Endothelial cell of umbilical vein (primary cell): ENCODE measurements at regions not wholly inside any gene's neighbourhood (a gene's known extent, or its start where the extent isn't known, plus 50 kb on each side); places are given as distances from the start of the nearest gene placed in this dataset.

Experiments
- BruUV-seq: library from RNA; stranded (reverse); fragments of 400-500 nt; replicated peaks from 2 replicates; lab custom pipeline; 2021; lab: Mats Ljungman, UMichigan
- CTCF ChIA-PET: fragments of 300-600, 350-600 bp; sonication (Branson Sonifier 250); formaldehyde crosslinking; loops from one replicate; lab custom pipeline; 2021; ENCODE audit warnings: antibody characterized with exemption, inconsistent platforms; lab: Charles Lee
- POLR2A ChIA-PET: fragments of 300-600, 350-600 bp; sonication (Branson Sonifier 250); formaldehyde crosslinking; loops from one replicate; lab custom pipeline; 2021; ENCODE audit warnings: antibody characterized with exemption, inconsistent platforms; lab: Charles Lee
- DNase-seq: peaks from one replicate; pipeline ENCODE4 v3.0.0-alpha.2; 2011; ENCODE audit warnings: low read depth, low spot score
- FAIRE-seq: peaks from 2 replicates; lab custom pipeline; 2011; peaks lifted over from hg19 to GRCh38; lab: Jason Lieb, UNC
- H2AFZ ChIP-seq: 2 replicates; pipeline ENCODE4 v1.6.0; 2012; ENCODE audit warnings: low read depth, low read length, control low read depth, inconsistent platforms
- H3K27ac ChIP-seq: 2 replicates; pipeline ENCODE4 v1.5.1; 2011; ENCODE audit warnings: low read depth, mild to moderate bottlenecking, control low read depth, low read length, moderate library complexity; ENCODE audit not compliant: insufficient read depth
- H3K27me3 ChIP-seq, 2 experiments: 2 replicates each; pipeline versions ENCODE4 v1.6.0 to v1.6.1; 2011; ENCODE audit warnings: low read length in 2 of 2, mixed read lengths in 1 of 2; ENCODE audit not compliant: control insufficient read depth in 2 of 2, insufficient read depth in 2 of 2
- H3K36me3 ChIP-seq, 2 experiments: 2 replicates in 1 of 2; 3 replicates in 1 of 2; pipeline ENCODE4 v1.5.1; 2011; ENCODE audit warnings: low read length in 2 of 2, mild to moderate bottlenecking in 1 of 2, moderate library complexity in 1 of 2; ENCODE audit not compliant: control insufficient read depth in 2 of 2, insufficient read depth in 2 of 2; ENCODE audit errors: extremely low read depth in 1 of 2
- H3K4me1 ChIP-seq: 3 replicates; pipeline ENCODE4 v1.5.1; 2011; ENCODE audit warnings: mild to moderate bottlenecking, low read length; ENCODE audit not compliant: control insufficient read depth, insufficient read depth; ENCODE audit errors: extremely low read depth
- H3K4me2 ChIP-seq: 2 replicates; pipeline ENCODE4 v1.6.1; 2011; ENCODE audit warnings: low read length, control low read depth, mixed read lengths; ENCODE audit not compliant: insufficient read depth
- H3K4me3 ChIP-seq, 3 experiments: fragments of 200-600 bp in 1 of 3; sonication (generic), shearing (Covaris generic) in 1 of 3; replicated peaks in 1 of 3; 2 replicates each; pipeline ENCODE4 v1.5.1; 2011 to 2016; ENCODE audit warnings: control low read depth in 3 of 3, low read length in 3 of 3, mild to moderate bottlenecking in 2 of 3, inconsistent platforms in 1 of 3, low read depth in 1 of 3, moderate library complexity in 1 of 3; ENCODE audit not compliant: insufficient read depth in 1 of 3
- H3K79me2 ChIP-seq: 2 replicates; pipeline ENCODE4 v1.6.0; 2012; ENCODE audit warnings: low read length, inconsistent platforms; ENCODE audit not compliant: control insufficient read depth, insufficient read depth
- H3K9ac ChIP-seq: replicated peaks from 2 replicates; pipeline ENCODE3; 2011; ENCODE audit warnings: low read length, control low read depth; ENCODE audit not compliant: insufficient read depth; ENCODE audit errors: extremely low read depth
- H3K9me1 ChIP-seq: replicated peaks from 3 replicates; pipeline ENCODE4 v1.6.0; 2011; ENCODE audit warnings: mild to moderate bottlenecking, low read length; ENCODE audit not compliant: control insufficient read depth, insufficient read depth; ENCODE audit errors: extremely low read depth
- H3K9me3 ChIP-seq: replicated peaks from 2 replicates; pipeline ENCODE4 v1.5.1; 2012; ENCODE audit warnings: low read length, inconsistent platforms; ENCODE audit not compliant: control insufficient read depth, insufficient read depth
- H4K20me1 ChIP-seq: replicated peaks from 2 replicates; pipeline ENCODE3; 2011; ENCODE audit warnings: mild to moderate bottlenecking, low read length; ENCODE audit not compliant: control insufficient read depth, insufficient read depth; ENCODE audit errors: extremely low read depth
- CTCF ChIP-seq, 2 donors: IDR thresholded peaks; 1 replicate in 1 of 2; 2 replicates in 1 of 2; pipeline ENCODE4 v1.5.1; 2011; ENCODE audit warnings: low read length in 2 of 2, mild to moderate bottlenecking in 2 of 2, moderate library complexity in 2 of 2, control low read depth in 1 of 2, inconsistent platforms in 1 of 2, low read depth in 1 of 2; ENCODE audit not compliant: insufficient read depth in 1 of 2; ENCODE audit errors: extremely low read depth in 1 of 2
- EZH2 ChIP-seq: IDR thresholded peaks from 2 replicates; pipeline ENCODE4 v1.6.1; 2012; ENCODE audit warnings: borderline replicate concordance, low read depth, mild to moderate bottlenecking, moderate library complexity, low read length, inconsistent platforms; ENCODE audit not compliant: severe bottlenecking
- FOS ChIP-seq: IDR thresholded peaks from 2 replicates; pipeline ENCODE4 v1.6.1; 2011; ENCODE audit warnings: mild to moderate bottlenecking, low read length, moderate library complexity, borderline replicate concordance; ENCODE audit not compliant: insufficient read depth
- GATA2 ChIP-seq: IDR thresholded peaks from 2 replicates; pipeline ENCODE4 v1.7.0; 2011; ENCODE audit warnings: low read depth, mild to moderate bottlenecking, moderate library complexity, mixed read lengths, low read length; ENCODE audit not compliant: insufficient read length, insufficient read depth
- JUN ChIP-seq: IDR thresholded peaks from 2 replicates; pipeline ENCODE4 v1.6.1; 2011; ENCODE audit warnings: borderline replicate concordance, low read depth; ENCODE audit not compliant: insufficient read length, insufficient read depth
- MAX ChIP-seq: IDR thresholded peaks from 2 replicates; pipeline ENCODE4 v1.6.1; 2011; ENCODE audit not compliant: insufficient read depth, insufficient read length
- MYC ChIP-seq: IDR thresholded peaks from one replicate; pipeline ENCODE4 v1.6.1; 2011; ENCODE audit warnings: mild to moderate bottlenecking, low read depth, low read length
- POLR2A ChIP-seq: IDR thresholded peaks from 2 replicates; pipeline ENCODE4 v1.6.1; 2012; ENCODE audit warnings: low read depth, mild to moderate bottlenecking, control low read depth, low read length
- POLR2AphosphoS5 ChIP-seq: IDR thresholded peaks from 2 replicates; pipeline ENCODE4 v1.6.1; 2012; ENCODE audit warnings: low read depth, mild to moderate bottlenecking, control low read depth, low read length, moderate library complexity; ENCODE audit not compliant: insufficient read depth
- dilution Hi-C: fragments of 300-500 bp; cut with MboI; formaldehyde crosslinking; loops from one replicate; pipeline ENCODE4 v1.15.0; 2019; ENCODE audit warnings: low sequenced_read_pairs; ENCODE audit not compliant: extremely low pct_ligation_motif_present
- intact Hi-C: fragments of 100-400 bp; cut with micrococcal nuclease; formaldehyde crosslinking; loops from one replicate; pipeline ENCODE4 v1.10.0; 2022

- H3K4me2 ChIP-seq: no peak overlapping the region
- intact Hi-C loops: no loop called here
- H3K9me3 ChIP-seq: peaks cover 2% of the 10 kb centered on the region
- H3K4me1 ChIP-seq: no peaks in the 10 kb centered on the region
- no peak for FAIRE-seq
- no peaks in the 10 kb centered on the region for H3K9me1 ChIP-seq
- H3K36me3 ChIP-seq: no peaks in the 10 kb centered on the region
- dilution Hi-C loops: no loop called here
- H2AFZ ChIP-seq: no peak overlapping the region
- no peak overlapping the region for H3K27ac ChIP-seq
- H3K79me2 ChIP-seq: no peaks in the 10 kb centered on the region
- no TSS peak for BruUV-seq
- TF ChIP-seq POLR2A: no peak
- no peak for TF ChIP-seq GATA2
- no peak for TF ChIP-seq CTCF (IDR thresholded peaks at IDR 0.05; ENCODE audit: extremely low read depth in 1 of 2, insufficient read depth in 1 of 2, low read depth in 1 of 2, low read length in 2 of 2)
- no peak for TF ChIP-seq FOS
- H4K20me1 ChIP-seq: no peaks in the 10 kb centered on the region
- H3K9ac ChIP-seq: no peak overlapping the region
- no peaks in the 10 kb centered on the region for H3K27me3 ChIP-seq
- ChIA-PET CTCF (no interaction called here), POLR2A (no interaction called here)
- DNase-seq: no peak
- H3K4me3 ChIP-seq: no peak overlapping the region
Measured at GRCh38 chr4:180717451-180718033, 1525.7 kb upstream of the TENM3 start.

- H3K27me3 ChIP-seq: no peaks in the 10 kb centered on the region
- no peak overlapping the region for H2AFZ ChIP-seq
- POLR2A ChIA-PET: no interaction called here
- DNase-seq (no peak), FAIRE-seq (no peak)
- no peaks in the 10 kb centered on the region for H3K36me3 ChIP-seq
- intact Hi-C loops (no loop called here), dilution Hi-C loops (no loop called here)
- H3K79me2 ChIP-seq: no peaks in the 10 kb centered on the region
- no peak overlapping the region for H3K4me2 ChIP-seq
- no TSS peak for BruUV-seq
- no peak overlapping the region for H3K4me3 ChIP-seq
- CTCF ChIA-PET: no interaction called here
- H4K20me1 ChIP-seq: no peaks in the 10 kb centered on the region
- H3K9me3 ChIP-seq: peaks cover 2% of the 10 kb centered on the region
- TF ChIP-seq CTCF (IDR thresholded peaks at IDR 0.05; ENCODE audit: extremely low read depth in 1 of 2, insufficient read depth in 1 of 2, low read depth in 1 of 2, low read length in 2 of 2) (no peak), POLR2AphosphoS5 (no peak), GATA2 (no peak), POLR2A (no peak), MYC (no peak), EZH2 (no peak), FOS (no peak), MAX (no peak), JUN (no peak)
- no peak overlapping the region for H3K27ac ChIP-seq
- H3K4me1 ChIP-seq: no peaks in the 10 kb centered on the region
- H3K9ac ChIP-seq: no peak overlapping the region
- H3K9me1 ChIP-seq: no peaks in the 10 kb centered on the region
Measured at GRCh38 chr4:180721356-180721755, 1521.8 kb upstream of the TENM3 start.
